Neural cell (in vitro differentiated cells): ENCODE measurements at regions not wholly inside any gene's neighbourhood (a gene's known extent, or its start where the extent isn't known, plus 50 kb on each side); places are given as distances from the start of the nearest gene placed in this dataset.

ENCODE experiments used
- H2AFZ ChIP-seq: fragments of 200-600, 300-800 bp; sonication (generic), shearing (Covaris generic); 2 replicates; pipeline ENCODE4 v1.6.0; 2014; ENCODE audit warnings: low read depth, mild to moderate bottlenecking, antibody characterized with exemption, low read length, moderate library complexity
- H3F3A ChIP-seq: fragments of 200-600 bp; shearing (Covaris generic); 2 replicates; pipeline ENCODE4 v1.6.1; 2016; ENCODE audit warnings: mild to moderate bottlenecking, moderate library complexity, mixed read lengths, antibody characterized with exemption, low read length; ENCODE audit not compliant: insufficient read depth, poor library complexity, severe bottlenecking
- H3K27ac ChIP-seq: fragments of 200-600, 300-800 bp; sonication (generic), shearing (Covaris generic); 2 replicates; pipeline ENCODE4 v1.5.1; 2014; ENCODE audit warnings: mild to moderate bottlenecking, low read length, moderate library complexity
- H3K27me3 ChIP-seq: fragments of 300-800, 200-600 bp; sonication (generic), shearing (Covaris generic); 2 replicates; pipeline ENCODE4 v1.6.0; 2014; ENCODE audit warnings: mild to moderate bottlenecking, low read depth, low read length, moderate library complexity; ENCODE audit not compliant: insufficient read depth
- H3K36me3 ChIP-seq: fragments of 300-800, 200-600 bp; sonication (generic), shearing (Covaris generic); 2 replicates; pipeline ENCODE4 v1.5.1; 2014; ENCODE audit warnings: mild to moderate bottlenecking, antibody characterized with exemption, low read length, moderate library complexity; ENCODE audit not compliant: insufficient read depth
- H3K4me2 ChIP-seq: fragments of 300-800, 200-600 bp; sonication (generic), shearing (Covaris generic); 2 replicates; pipeline ENCODE4 v1.6.0; 2014; ENCODE audit warnings: mild to moderate bottlenecking, low read length
- H3K4me3 ChIP-seq: fragments of 300-800, 200-600 bp; sonication (generic), shearing (Covaris generic); 2 replicates; pipeline ENCODE4 v1.5.1; 2014; ENCODE audit warnings: mild to moderate bottlenecking, low read length, moderate library complexity
- H3K79me2 ChIP-seq: fragments of 200-600 bp; shearing (Covaris generic); replicated peaks from 2 replicates; pipeline ENCODE4 v1.6.0; 2014; ENCODE audit warnings: mild to moderate bottlenecking, low read length, moderate library complexity; ENCODE audit not compliant: insufficient read depth
- H3K9ac ChIP-seq: fragments of 300-800, 200-600 bp; sonication (generic), shearing (Covaris generic); 2 replicates; pipeline ENCODE4 v1.6.1; 2016; ENCODE audit warnings: mild to moderate bottlenecking, low read length, mixed read lengths
- H3K9me2 ChIP-seq: fragments of 200-600 bp; shearing (Covaris generic); 2 replicates; pipeline ENCODE4 v1.6.1; 2016; ENCODE audit warnings: mild to moderate bottlenecking, low read length, mixed read lengths; ENCODE audit not compliant: insufficient read depth
- H3K9me3 ChIP-seq: fragments of 200-600, 300-800 bp; sonication (generic), shearing (Covaris generic); 2 replicates; pipeline ENCODE4 v1.6.1; 2016; ENCODE audit warnings: mild to moderate bottlenecking, mixed run types, low read length, moderate library complexity, mixed read lengths
- H4K20me1 ChIP-seq: fragments of 200-600 bp; shearing (Covaris generic); 2 replicates; pipeline ENCODE4 v1.6.1; 2016; ENCODE audit warnings: mild to moderate bottlenecking, mixed run types; ENCODE audit not compliant: insufficient read depth
- CTCF ChIP-seq: fragments of 450-650 bp; IDR thresholded peaks from 2 replicates; pipeline ENCODE4 v1.5.1; 2014; ENCODE audit warnings: antibody characterized with exemption, mild to moderate bottlenecking, moderate library complexity; ENCODE audit not compliant: poor library complexity, severe bottlenecking
- EP300 ChIP-seq: fragments of 450-650 bp; conservative IDR thresholded peaks from 2 replicates; pipeline ENCODE4 v1.6.1; 2014; ENCODE audit warnings: antibody characterized with exemption, mild to moderate bottlenecking, moderate library complexity; ENCODE audit not compliant: poor library complexity, severe bottlenecking
- EZH2 ChIP-seq: fragments of 200-600, 300-800 bp; shearing (Covaris generic), sonication (generic); IDR thresholded peaks from 2 replicates; pipeline ENCODE4 v1.6.1; 2014; ENCODE audit warnings: antibody characterized with exemption, low read length, borderline replicate concordance, mild to moderate bottlenecking; ENCODE audit not compliant: insufficient read depth, poor library complexity, severe bottlenecking
- MXI1 ChIP-seq: fragments of 450-650 bp; conservative IDR thresholded peaks from 2 replicates; pipeline ENCODE4 v1.6.1; 2014; ENCODE audit warnings: antibody characterized with exemption, mild to moderate bottlenecking; ENCODE audit not compliant: poor library complexity, severe bottlenecking
- POLR2AphosphoS5 ChIP-seq: IDR thresholded peaks from 2 replicates; pipeline ENCODE4 v1.6.1; 2012
- RAD21 ChIP-seq: fragments of 450-650 bp; conservative IDR thresholded peaks from 2 replicates; pipeline ENCODE4 v1.6.1; 2014; ENCODE audit warnings: antibody characterized with exemption, mild to moderate bottlenecking, moderate library complexity
- REST ChIP-seq: IDR thresholded peaks from 2 replicates; pipeline ENCODE4 v1.6.1; 2012; ENCODE audit warnings: borderline replicate concordance
- SMC3 ChIP-seq: fragments of 450-650 bp; conservative IDR thresholded peaks from 2 replicates; pipeline ENCODE4 v1.6.1; 2014; ENCODE audit warnings: antibody characterized with exemption, mild to moderate bottlenecking, moderate library complexity; ENCODE audit not compliant: poor library complexity
- TAF1 ChIP-seq: IDR thresholded peaks from 2 replicates; pipeline ENCODE4 v1.6.1; 2012; ENCODE audit warnings: low read depth

GRCh38 chr11:134572741-134573675, 161.0 kb upstream of the B3GAT1 start:
- Histone ChIP-seq H3K27me3 (no peaks in the 10 kb centered on the region), H3K9me3 (no peaks in the 10 kb centered on the region), H4K20me1 (no peaks in the 10 kb centered on the region), H3K9ac (no peak overlapping the region), H3K36me3 (no peaks in the 10 kb centered on the region), H3K27ac (no peak overlapping the region), H3K79me2 (no peaks in the 10 kb centered on the region), H3K4me2 (no peak overlapping the region), H3K9me2 (no peaks in the 10 kb centered on the region), H2AFZ (no peak overlapping the region), H3F3A (no peaks in the 10 kb centered on the region), H3K4me3 (no peak overlapping the region)
- TF ChIP-seq EP300 (no peak), SMC3 (no peak), MXI1 (no peak), TAF1 (no peak), EZH2 (no peak), REST (no peak), CTCF (no peak), POLR2AphosphoS5 (no peak), RAD21 (no peak)

DNA sequence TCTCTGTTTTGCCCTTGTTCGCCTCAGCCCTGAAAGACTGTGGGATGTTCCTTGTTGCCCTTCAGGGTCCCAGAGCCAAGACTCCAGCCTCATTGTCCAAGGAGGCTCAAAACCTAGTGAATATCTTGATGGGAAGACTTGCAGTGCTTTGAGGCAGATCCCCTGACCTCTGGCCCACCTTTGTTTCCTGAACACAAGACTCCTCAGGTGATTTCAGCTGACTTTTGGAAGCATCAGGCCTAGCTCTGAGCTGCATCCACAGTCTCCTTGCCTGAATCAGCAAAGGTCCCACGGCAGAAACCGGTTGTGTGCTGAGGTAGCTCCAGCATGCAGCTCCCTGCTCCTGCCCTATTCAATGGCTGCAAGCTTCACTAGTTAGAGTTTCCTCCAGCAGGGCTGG, 159.3 kb upstream of the B3GAT1 start:
- Histone ChIP-seq H3K36me3 (no peaks in the 10 kb centered on the region), H3K9me3 (no peaks in the 10 kb centered on the region), H3K27me3 (no peaks in the 10 kb centered on the region), H3K9me2 (no peaks in the 10 kb centered on the region), H3K79me2 (no peaks in the 10 kb centered on the region), H2AFZ (no peak overlapping the region), H3K4me3 (no peak overlapping the region), H3K4me2 (no peak overlapping the region), H3K9ac (no peak overlapping the region), H3F3A (no peaks in the 10 kb centered on the region), H4K20me1 (no peaks in the 10 kb centered on the region), H3K27ac (no peak overlapping the region)
- no peak for TF ChIP-seq POLR2AphosphoS5
- no peak for TF ChIP-seq EP300
- no peak for TF ChIP-seq MXI1
- no peak for TF ChIP-seq TAF1
- TF ChIP-seq CTCF = no peak
- TF ChIP-seq REST = no peak
- no peak for TF ChIP-seq SMC3
- TF ChIP-seq EZH2 = no peak
